ENCODE measurements at regions not wholly inside any gene's neighbourhood (a gene's known extent, or its start where the extent isn't known, plus 50 kb on each side); places are given as distances from the start of the nearest gene placed in this dataset.

DNA sequence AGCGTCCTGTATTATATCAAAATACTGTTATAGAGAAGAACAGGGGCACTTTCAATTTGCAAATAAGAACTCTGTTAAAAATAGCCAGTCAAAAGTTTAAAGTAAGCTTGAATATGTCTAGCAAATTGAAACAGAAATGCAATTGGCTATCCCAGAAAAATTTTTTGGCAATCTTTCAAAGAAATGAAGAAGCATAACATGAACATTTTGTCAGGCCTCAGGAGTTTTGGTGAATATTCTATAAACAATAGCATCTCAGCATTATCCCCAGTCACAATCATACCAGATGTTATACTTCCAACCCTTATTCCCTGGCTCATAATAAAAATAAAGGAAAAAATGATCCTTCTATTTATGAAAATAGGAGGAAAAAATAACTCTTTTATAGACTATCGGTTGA is 252.4 kb downstream of the GRB14 start:
- DNase-seq = no peak
- no peak for TF ChIP-seq POLR2A (IDR thresholded peaks at IDR 0.05; ENCODE audit: low read length)
- no peak for TF ChIP-seq GATA1 (IDR thresholded peaks at IDR 0.05; ENCODE audit: low read depth, low read length)

DNA sequence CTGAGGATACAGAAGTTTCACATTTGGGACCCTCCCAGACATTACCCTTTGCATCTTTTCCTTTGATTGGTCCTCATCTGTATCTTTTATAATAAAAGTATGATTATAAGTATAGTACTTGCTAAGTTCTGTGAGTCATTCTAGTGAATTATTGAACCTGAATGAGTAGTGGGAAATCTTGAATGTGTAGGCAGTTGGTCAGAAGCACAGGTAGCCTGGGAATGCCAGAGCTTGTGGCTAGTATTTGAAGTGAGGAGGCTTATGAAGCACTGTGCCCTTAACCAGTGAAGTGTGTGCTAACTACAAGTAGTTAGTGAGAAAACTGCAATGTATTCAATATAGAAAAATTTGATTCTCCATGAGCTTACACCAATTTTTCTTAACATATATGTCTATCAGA is 257.6 kb downstream of the GRB14 start:
- no peak for TF ChIP-seq POLR2A (IDR thresholded peaks at IDR 0.05; ENCODE audit: low read length)
- TF ChIP-seq GATA1 (IDR thresholded peaks at IDR 0.05; ENCODE audit: low read depth, low read length) = no peak
- no peak for DNase-seq

DNA sequence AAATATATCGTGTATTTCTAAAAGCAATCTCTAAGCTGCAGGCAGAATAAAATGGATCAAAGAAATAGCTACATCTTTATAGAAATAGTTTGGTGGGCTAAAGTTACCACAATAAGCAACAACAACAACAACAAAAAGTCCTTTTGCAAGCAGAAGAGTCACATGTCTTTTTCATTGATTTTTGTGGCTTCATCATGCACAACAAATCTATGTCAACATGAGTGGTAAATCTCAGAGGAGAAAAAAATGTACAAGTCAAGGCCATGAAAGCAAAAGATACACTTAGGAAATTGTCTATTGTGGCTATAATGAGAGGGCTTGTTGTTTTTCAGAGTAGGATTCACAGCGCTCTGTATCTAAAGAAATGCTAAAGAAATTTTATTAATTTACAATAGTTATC is 269.7 kb downstream of the GRB14 start:
- no peak for DNase-seq
- TF ChIP-seq GATA1 (IDR thresholded peaks at IDR 0.05; ENCODE audit: low read depth, low read length) (no peak), POLR2A (IDR thresholded peaks at IDR 0.05; ENCODE audit: low read length) (no peak)

DNA sequence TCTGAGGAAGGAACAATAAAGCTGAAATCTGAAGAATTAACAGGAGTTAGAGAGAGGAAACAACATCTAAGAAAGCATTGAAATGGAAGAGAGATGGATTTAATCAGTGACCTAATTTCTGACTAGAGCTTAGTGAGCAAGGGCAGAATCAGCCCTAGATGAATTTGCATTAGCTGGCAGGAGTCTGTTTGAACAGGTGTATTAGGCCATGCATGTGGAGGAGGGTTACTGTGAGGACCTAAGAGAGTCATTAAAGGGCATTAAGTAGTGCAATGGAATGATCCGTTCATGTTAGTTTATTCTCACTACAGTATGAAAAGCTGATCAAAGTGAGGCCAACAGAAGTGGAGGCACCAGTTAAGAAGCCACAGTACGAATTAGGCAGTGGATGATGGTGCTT is 285.3 kb downstream of the GRB14 start:
- no peak for DNase-seq
- TF ChIP-seq GATA1 (IDR thresholded peaks at IDR 0.05; ENCODE audit: low read depth, low read length) = no peak
- no peak for TF ChIP-seq POLR2A (IDR thresholded peaks at IDR 0.05; ENCODE audit: low read length)

DNA sequence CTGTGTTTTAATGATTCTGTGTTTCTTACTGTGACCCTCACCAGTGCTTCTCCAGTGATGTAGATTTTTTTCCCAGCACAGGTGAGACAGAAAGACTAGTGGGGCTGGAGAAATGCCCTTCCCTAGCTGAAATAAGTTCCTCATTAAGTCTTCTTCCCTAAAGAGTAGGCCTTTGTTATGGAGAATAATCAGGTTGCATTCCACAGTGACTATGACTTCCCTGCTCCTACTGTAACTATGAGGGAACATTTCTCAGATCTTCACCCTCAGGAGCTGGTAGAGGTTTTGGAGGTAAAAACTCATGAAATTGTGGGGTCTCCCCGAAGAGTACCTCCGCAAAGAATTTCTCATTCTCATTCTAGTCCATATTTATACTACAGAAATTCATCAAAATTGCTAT is 286.2 kb downstream of the GRB14 start:
- no peak for DNase-seq
- TF ChIP-seq GATA1 (IDR thresholded peaks at IDR 0.05; ENCODE audit: low read depth, low read length) (no peak), POLR2A (IDR thresholded peaks at IDR 0.05; ENCODE audit: low read length) (no peak)

DNA sequence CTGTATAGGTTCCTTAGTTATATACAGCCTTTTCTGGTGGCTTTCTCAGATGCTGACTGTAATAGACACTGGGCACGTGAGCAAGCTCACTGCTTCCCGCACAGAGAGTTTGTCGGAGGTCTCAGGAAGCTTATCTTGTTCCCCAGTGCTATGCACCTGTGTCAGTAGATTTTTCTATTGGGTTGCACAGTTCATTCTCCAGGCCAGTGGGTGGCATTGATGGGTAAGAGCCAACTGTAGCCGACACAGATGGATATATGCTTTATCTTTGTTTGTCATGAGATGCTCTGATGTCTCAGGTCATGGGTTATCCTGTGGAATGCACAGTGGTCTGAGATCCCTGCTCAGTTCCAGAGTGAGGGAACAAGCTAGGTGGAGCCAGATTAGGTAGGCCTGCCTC is 293.0 kb downstream of the GRB14 start:
- TF ChIP-seq POLR2A (IDR thresholded peaks at IDR 0.05; ENCODE audit: low read length) (no peak), GATA1 (IDR thresholded peaks at IDR 0.05; ENCODE audit: low read depth, low read length) (no peak)
- DNase-seq = no peak

DNA sequence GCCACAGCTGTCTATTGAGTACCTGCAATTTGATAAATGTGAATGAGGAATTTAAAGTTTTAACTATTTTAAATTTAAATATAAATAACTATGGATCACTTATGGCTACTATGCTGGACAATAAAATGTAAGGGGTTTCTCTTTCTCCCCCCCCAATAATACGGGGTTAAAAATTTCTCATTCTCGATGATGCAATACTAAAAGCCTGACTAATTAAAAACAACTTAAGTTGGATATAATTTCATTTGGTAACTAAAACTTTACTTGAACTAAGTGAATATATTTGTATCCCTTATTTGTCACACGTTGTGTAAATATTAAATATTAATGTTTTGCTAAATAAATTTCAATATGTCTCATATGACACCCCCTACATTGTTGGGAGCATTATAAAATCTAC is 297.3 kb downstream of the GRB14 start:
- DNase-seq = no peak
- TF ChIP-seq POLR2A (IDR thresholded peaks at IDR 0.05; ENCODE audit: low read length) (no peak), GATA1 (IDR thresholded peaks at IDR 0.05; ENCODE audit: low read depth, low read length) (no peak)

DNA sequence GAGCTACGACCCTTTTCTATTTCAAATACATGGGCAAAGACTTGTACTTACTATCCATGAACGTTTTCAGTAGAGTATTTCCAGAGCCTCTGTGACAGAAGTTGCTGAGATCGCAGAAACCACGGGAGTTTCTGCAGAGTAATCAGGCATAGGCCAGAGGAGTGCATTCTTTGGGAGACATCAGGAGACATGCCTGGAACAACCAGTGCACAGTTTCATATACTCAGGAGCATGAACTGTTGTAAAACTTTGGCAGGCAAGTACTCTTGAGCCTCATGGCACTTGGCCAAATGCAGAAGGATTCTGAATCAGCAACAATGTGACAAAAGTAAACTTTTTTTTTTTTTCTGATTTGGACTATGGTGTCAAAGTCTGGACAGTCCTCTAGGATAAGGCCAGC is 307.1 kb downstream of the GRB14 start:
- no peak for DNase-seq
- no peak for TF ChIP-seq POLR2A (IDR thresholded peaks at IDR 0.05; ENCODE audit: low read length)
- TF ChIP-seq GATA1 (IDR thresholded peaks at IDR 0.05; ENCODE audit: low read depth, low read length) = no peak

DNA sequence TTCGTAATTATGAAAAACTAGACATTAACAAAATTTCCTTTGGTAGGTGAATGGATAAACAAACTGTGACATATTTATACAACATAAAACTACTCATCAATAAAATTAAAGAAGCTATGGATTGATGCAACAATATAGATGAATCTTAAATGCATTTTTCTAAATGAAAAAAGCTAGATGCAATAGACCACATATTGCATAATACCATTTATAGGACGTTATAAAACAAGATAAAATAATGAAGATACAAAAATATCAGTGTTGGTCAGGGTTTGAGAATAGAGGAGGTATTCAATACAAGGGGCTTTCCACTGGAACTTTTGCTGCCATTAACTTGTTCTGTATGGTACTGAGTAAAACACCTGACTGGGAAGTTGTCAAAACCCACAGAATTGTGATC is 314.4 kb downstream of the GRB14 start:
- TF ChIP-seq POLR2A (IDR thresholded peaks at IDR 0.05; ENCODE audit: low read length) = no peak
- TF ChIP-seq GATA1 (IDR thresholded peaks at IDR 0.05; ENCODE audit: low read depth, low read length) = no peak
- no peak for DNase-seq

DNA sequence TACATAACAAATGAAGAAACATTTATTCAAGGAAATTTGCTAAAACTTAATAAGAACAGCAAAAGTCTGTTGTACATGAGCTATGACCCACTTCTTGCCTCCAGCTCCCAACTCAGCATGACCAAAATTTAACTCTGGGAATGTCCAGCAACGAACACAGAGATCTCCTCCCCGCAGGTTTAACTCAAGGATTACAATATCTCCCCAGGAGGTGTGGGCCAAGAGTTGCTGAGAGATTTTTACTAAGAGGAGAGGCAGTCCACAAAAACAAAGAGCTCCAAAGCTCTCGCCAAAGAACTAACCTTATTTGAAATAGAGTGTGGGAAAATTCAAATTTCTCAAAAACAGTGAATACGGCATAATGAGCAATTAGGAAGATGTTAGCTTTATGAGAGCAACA is 318.5 kb downstream of the GRB14 start:
- no peak for DNase-seq
- no peak for TF ChIP-seq POLR2A (IDR thresholded peaks at IDR 0.05; ENCODE audit: low read length)
- TF ChIP-seq GATA1 (IDR thresholded peaks at IDR 0.05; ENCODE audit: low read depth, low read length) = no peak

DNA sequence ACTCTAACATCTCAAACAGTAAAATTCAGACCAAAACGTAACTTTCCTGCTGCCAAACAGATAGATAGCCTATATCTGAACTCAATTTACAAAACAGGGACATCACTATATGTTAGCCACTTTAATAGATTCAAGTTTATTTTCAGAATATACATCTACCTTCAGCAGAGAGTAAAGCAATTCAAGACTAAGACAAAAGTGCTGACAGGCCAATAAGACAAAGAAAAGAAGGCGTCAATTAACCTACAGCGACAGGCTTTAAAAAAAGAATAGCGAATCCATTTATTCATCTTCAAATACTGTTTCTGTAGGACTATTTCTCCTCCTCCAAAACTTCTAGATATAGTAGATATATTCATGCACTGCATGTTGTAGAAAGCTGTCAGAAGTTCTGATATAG is 333.0 kb downstream of the GRB14 start:
- no peak for TF ChIP-seq GATA1 (IDR thresholded peaks at IDR 0.05; ENCODE audit: low read depth, low read length)
- no peak for TF ChIP-seq POLR2A (IDR thresholded peaks at IDR 0.05; ENCODE audit: low read length)
- DNase-seq = no peak

DNA sequence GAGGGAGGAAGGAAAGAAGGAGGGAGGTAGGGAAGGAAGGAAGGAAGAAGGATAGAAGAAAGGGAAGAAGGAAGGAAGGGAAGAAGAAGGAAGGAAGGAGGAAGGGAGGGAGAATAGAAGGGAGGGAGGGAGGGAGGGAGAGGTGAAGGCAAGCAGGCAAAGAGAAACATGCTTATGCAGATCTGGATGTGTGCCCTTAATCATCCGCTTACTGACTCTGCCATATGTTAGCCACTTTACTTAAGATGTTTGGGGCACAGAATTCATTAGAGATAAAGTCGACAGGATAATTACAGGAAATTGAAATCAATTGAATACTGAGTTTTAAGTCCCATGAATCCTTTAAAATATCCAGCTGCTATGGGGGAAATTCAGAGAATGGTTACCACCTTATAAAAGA is 334.2 kb downstream of the GRB14 start:
- TF ChIP-seq GATA1 (IDR thresholded peaks at IDR 0.05; ENCODE audit: low read depth, low read length) (no peak), POLR2A (IDR thresholded peaks at IDR 0.05; ENCODE audit: low read length) (no peak)
- DNase-seq = no peak

DNA sequence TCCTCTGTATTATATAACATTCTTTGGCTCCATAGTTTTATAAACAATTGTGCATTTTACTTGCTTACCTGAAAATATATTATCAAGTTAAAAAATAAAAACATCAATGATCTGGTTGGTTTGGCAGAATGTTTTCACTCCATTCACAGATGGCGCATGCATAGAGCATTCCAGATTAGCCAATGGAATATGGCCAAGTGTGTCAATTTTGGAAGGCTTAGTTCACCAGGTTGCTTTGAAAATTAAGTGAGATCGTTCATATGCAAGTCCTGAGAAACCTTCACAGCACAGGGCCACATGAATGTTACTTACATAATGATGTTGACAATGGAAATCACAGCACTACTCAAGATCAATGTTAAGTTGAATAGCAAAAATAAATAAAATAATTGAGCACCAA is 335.7 kb downstream of the GRB14 start:
- no peak for TF ChIP-seq GATA1 (IDR thresholded peaks at IDR 0.05; ENCODE audit: low read depth, low read length)
- no peak for TF ChIP-seq POLR2A (IDR thresholded peaks at IDR 0.05; ENCODE audit: low read length)
- DNase-seq = no peak

DNA sequence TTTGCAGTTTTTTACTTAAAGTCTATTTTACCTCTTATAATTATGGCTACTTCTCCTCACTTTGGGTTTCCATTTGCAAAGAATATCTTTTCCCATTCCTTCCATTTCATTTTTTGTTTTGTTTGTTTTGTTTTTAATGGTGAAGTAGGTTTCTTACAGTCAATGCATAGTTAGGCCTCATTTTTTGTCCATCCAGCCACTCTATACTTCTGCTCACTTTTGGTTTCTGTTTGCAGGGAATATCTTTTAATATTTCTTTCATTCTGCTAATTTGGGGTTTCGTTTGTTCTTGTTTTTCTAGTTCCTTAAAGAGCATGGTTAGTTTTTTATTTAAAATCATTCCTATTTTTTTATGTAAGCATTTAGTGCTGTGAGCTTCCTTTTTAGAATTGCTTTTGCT is 339.4 kb downstream of the GRB14 start:
- TF ChIP-seq POLR2A (IDR thresholded peaks at IDR 0.05; ENCODE audit: low read length) (no peak), GATA1 (IDR thresholded peaks at IDR 0.05; ENCODE audit: low read depth, low read length) (no peak)
- no peak for DNase-seq

DNA sequence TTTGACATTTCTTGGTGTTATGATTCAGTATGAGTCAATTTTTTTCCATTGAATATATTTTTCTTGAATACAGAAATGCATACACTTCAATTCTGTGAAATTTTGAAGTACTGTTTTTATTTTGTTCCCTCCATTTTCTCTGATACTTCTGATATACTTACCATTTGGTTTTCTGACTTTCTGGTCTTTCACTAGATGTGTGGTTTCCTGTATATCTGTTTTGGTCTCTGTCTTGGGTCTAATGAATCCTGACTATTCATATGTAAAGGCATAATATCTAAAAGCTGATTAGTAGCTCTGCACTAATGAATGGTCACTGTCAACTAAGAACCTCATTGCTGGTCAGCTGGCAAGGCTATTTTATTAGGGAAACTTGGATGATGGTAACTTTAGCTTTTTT is 345.6 kb downstream of the GRB14 start:
- TF ChIP-seq POLR2A (IDR thresholded peaks at IDR 0.05; ENCODE audit: low read length) (no peak), GATA1 (IDR thresholded peaks at IDR 0.05; ENCODE audit: low read depth, low read length) (no peak)
- no peak for DNase-seq

DNA sequence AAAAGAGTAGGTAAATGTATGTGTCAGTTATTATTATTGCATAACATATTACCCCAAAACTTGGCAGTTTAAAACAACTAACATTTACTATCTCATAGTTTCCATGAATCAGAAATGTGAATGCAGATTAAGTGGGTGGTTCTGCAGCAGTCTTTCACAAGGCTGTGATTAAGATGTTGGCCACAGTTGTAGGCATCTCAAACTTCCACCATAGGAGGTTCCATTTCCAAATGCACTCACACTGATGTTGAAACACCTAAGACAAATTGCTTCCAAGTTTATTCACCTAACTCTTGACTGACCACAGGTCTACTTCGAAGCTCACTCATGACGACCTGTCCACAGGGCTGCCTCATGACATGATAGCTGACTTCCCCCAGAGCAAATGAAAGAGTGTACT is 360.8 kb downstream of the GRB14 start:
- TF ChIP-seq POLR2A (IDR thresholded peaks at IDR 0.05; ENCODE audit: low read length) (no peak), GATA1 (IDR thresholded peaks at IDR 0.05; ENCODE audit: low read depth, low read length) (no peak)
- DNase-seq = no peak

All from erythroblast (primary cell).